ENCODE measurements at regions not wholly inside any gene's neighbourhood (a gene's known extent, or its start where the extent isn't known, plus 50 kb on each side); places are given as distances from the start of the nearest gene placed in this dataset.

DNA sequence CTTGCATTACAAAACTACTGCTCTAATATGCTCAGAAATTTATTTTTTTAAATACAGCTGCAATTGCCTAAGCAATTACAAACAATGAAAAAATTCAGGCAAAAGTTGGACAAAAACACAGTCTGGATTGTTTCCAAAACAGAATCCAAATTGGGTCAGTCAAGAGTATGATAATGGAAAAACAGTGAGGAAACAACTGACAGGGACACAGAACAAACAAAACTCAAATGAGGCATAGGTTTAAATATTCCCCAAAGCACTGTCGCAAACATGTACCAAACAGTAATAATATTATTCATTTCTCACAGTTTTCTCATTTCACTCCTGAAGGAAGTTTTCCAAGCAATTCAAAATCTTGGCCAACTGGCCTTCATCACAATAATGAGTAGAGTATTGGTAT, 386.6 kb downstream of the CENPC start:
- no peaks in the 10 kb centered on the region for H3K9me3 ChIP-seq (ENCODE audit: control insufficient read depth in 4 of 4, insufficient read depth in 3 of 4, low read length in 3 of 4)
- H3K4me3 ChIP-seq, result no peak overlapping the region
- no peaks in the 10 kb centered on the region for H3K4me1 ChIP-seq (ENCODE audit: control insufficient read depth in 5 of 5, insufficient read depth in 5 of 5, low read length in 5 of 5)
- DNase-seq (peak in 1 of 3 donors; percentile 41), ATAC-seq (ENCODE audit: insufficient read depth, low FRiP score) (no peak)
- TF ChIP-seq, protein P1, sequence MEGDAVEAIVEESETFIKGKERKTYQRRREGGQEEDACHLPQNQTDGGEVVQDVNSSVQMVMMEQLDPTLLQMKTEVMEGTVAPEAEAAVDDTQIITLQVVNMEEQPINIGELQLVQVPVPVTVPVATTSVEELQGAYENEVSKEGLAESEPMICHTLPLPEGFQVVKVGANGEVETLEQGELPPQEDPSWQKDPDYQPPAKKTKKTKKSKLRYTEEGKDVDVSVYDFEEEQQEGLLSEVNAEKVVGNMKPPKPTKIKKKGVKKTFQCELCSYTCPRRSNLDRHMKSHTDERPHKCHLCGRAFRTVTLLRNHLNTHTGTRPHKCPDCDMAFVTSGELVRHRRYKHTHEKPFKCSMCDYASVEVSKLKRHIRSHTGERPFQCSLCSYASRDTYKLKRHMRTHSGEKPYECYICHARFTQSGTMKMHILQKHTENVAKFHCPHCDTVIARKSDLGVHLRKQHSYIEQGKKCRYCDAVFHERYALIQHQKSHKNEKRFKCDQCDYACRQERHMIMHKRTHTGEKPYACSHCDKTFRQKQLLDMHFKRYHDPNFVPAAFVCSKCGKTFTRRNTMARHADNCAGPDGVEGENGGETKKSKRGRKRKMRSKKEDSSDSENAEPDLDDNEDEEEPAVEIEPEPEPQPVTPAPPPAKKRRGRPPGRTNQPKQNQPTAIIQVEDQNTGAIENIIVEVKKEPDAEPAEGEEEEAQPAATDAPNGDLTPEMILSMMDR (IDR thresholded peaks at IDR 0.05; ENCODE audit: control extremely low read depth, extremely low read depth), result no peak
- no peak overlapping the region for H3K9ac ChIP-seq (ENCODE audit: insufficient read depth in 1 of 2, low read length in 2 of 2)
- H3K36me3 ChIP-seq (ENCODE audit: control insufficient read depth in 4 of 4, insufficient read depth in 4 of 4, low read length in 4 of 4), result no peaks in the 10 kb centered on the region
- 74 to 82% methylated on average over 1 of the region's 1 CpG for WGBS, 2 donors
- no peaks in the 10 kb centered on the region for H3K27me3 ChIP-seq (ENCODE audit: control insufficient read depth in 3 of 3, insufficient read depth in 3 of 3, low read length in 2 of 3)
- no peak overlapping the region for H3K27ac ChIP-seq (ENCODE audit: low read depth in 1 of 2, low read length in 1 of 2)

DNA sequence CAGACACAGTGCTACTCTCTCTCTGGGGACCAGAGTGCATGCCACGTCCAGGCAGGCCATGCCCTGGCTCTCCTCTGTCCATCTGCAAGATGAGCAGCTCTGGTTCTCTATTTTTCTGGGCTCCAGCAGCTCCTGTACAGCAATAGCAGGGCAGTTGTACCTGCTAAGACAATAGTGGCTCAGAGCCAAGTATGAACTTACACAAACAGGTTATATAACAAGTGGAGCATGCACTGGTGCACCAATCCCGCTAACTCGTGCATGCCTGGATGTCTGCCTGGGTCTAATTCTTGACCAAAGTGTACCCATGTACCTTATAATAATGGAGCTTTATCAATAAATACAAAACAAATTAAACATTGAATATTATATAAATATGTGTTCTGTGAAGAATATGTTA, 392.3 kb downstream of the CENPC start:
- Histone ChIP-seq H3K27me3 (ENCODE audit: control insufficient read depth in 3 of 3, insufficient read depth in 3 of 3, low read length in 2 of 3) (no peaks in the 10 kb centered on the region), H3K4me3 (no peak overlapping the region), H3K36me3 (ENCODE audit: control insufficient read depth in 4 of 4, insufficient read depth in 4 of 4, low read length in 4 of 4) (no peaks in the 10 kb centered on the region), H3K27ac (ENCODE audit: low read depth in 1 of 2, low read length in 1 of 2) (no peak overlapping the region), H3K4me1 (ENCODE audit: control insufficient read depth in 5 of 5, insufficient read depth in 5 of 5, low read length in 5 of 5) (no peaks in the 10 kb centered on the region), H3K9ac (ENCODE audit: insufficient read depth in 1 of 2, low read length in 2 of 2) (no peak overlapping the region), H3K9me3 (ENCODE audit: control insufficient read depth in 4 of 4, insufficient read depth in 3 of 4, low read length in 3 of 4) (peaks cover 0 to 4% (median 0%) of the 10 kb centered on the region in 4 donors)
- TF ChIP-seq, protein P1 (IDR thresholded peaks at IDR 0.05; ENCODE audit: control extremely low read depth, extremely low read depth), result no peak
- ATAC-seq (ENCODE audit: insufficient read depth, low FRiP score) (no peak), DNase-seq (peak in 1 of 3 donors; percentile 16)
- 59 to 89% methylated on average over 3 of the region's 3 CpGs for WGBS, 2 donors

DNA sequence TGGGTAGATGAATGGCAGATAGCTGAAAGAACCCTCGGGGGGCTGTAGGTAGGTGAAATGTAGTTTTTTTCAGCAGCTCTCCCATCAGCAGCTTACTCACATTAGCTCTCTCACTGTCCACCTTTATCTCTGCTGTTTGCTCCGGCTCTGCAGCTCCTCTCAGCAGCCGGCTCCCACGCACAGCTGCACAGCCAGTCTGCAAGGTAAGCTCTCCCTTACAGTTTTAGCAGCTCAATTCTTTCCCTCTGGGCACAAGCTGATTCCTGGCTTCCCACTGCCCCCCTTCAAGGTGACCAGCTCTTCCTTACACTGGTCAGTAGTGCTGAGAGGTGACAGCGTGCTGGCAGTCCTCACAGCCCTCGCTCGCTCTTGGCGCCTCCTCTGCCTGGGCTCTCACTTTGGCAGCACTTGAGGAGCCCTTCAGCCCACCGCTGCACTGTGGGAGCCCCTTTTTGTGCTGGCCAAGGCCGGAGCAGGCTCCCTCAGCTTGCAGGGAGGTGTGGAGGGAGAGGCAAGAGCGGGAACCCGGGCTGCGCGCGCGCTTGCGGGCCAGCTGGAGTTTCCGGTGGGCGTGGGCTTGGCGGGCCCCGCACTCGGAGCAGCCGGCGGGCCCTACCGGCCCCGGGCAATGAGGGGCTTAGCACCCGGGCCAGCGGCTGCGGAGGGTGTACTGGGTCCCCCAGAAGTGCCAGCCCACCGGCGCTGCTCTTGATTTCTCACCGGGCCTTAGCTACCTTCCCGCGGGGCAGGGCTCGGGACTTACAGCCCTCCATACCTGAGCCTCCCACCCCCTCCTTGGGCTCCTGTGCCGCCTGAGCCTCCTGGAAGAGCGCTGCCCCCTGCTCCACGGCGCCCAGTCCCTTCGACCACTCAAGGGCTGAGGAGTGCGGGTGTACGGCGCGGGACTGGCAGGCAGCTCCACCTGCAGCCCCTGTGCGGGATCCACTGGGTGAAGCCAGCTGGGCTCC, 393.6 kb downstream of the CENPC start:
- no peak overlapping the region for H3K27ac ChIP-seq (ENCODE audit: low read depth in 1 of 2, low read length in 1 of 2)
- H3K4me3 ChIP-seq, result no peak overlapping the region
- WGBS, 2 donors, result 82 to 84% methylated on average over 38 to 45 of the region's 45 CpGs
- H3K27me3 ChIP-seq (ENCODE audit: control insufficient read depth in 3 of 3, insufficient read depth in 3 of 3, low read length in 2 of 3), result no peaks in the 10 kb centered on the region
- H3K36me3 ChIP-seq (ENCODE audit: control insufficient read depth in 4 of 4, insufficient read depth in 4 of 4, low read length in 4 of 4), result no peaks in the 10 kb centered on the region
- no peak overlapping the region for H3K9ac ChIP-seq (ENCODE audit: insufficient read depth in 1 of 2, low read length in 2 of 2)
- peaks cover 0 to 6% (median 0%) of the 10 kb centered on the region in 4 donors for H3K9me3 ChIP-seq (ENCODE audit: control insufficient read depth in 4 of 4, insufficient read depth in 3 of 4, low read length in 3 of 4)
- DNase-seq (no peak), ATAC-seq (ENCODE audit: insufficient read depth, low FRiP score) (no peak)
- no peaks in the 10 kb centered on the region for H3K4me1 ChIP-seq (ENCODE audit: control insufficient read depth in 5 of 5, insufficient read depth in 5 of 5, low read length in 5 of 5)
- TF ChIP-seq, protein P1 (IDR thresholded peaks at IDR 0.05; ENCODE audit: control extremely low read depth, extremely low read depth), result no peak

Data from lung (tissue), 11 donors.